OCI-LY1 (cell line): ENCODE measurements at regions not wholly inside any gene's neighbourhood (a gene's known extent, or its start where the extent isn't known, plus 50 kb on each side); places are given as distances from the start of the nearest gene placed in this dataset.

Source experiments
- H2AFZ ChIP-seq: fragments of 200-600 bp; sonication (generic), shearing (Covaris generic); 2 replicates; pipeline ENCODE4 v1.6.0; 2014; ENCODE audit warnings: antibody characterized with exemption, mild to moderate bottlenecking, low read length
- H3F3A ChIP-seq: fragments of 200-600 bp; sonication (generic), shearing (Covaris generic); 2 replicates; pipeline ENCODE4 v1.6.0; 2014; ENCODE audit warnings: mild to moderate bottlenecking, antibody characterized with exemption, low read length, moderate library complexity; ENCODE audit not compliant: insufficient read depth
- H3K27ac ChIP-seq: fragments of 200-600 bp; sonication (generic); 2 replicates; pipeline ENCODE4 v1.5.1; 2014; ENCODE audit warnings: low read length, mixed run types, mild to moderate bottlenecking, low read depth; ENCODE audit not compliant: poor library complexity, severe bottlenecking
- H3K27me3 ChIP-seq: fragments of 200-600 bp; sonication (generic); 2 replicates; pipeline ENCODE4 v1.6.0; 2014; ENCODE audit warnings: antibody characterized with exemption, mild to moderate bottlenecking, low read length, moderate library complexity; ENCODE audit not compliant: insufficient read depth
- H3K36me3 ChIP-seq: fragments of 200-600 bp; sonication (generic); 2 replicates; pipeline ENCODE4 v1.6.1; 2014; ENCODE audit warnings: mild to moderate bottlenecking, antibody characterized with exemption, low read length, moderate library complexity, mixed read lengths; ENCODE audit not compliant: insufficient read depth
- H3K4me1 ChIP-seq: fragments of 200-600 bp; sonication (generic); 2 replicates; pipeline ENCODE4 v1.5.1; 2014; ENCODE audit warnings: mild to moderate bottlenecking, low read length, moderate library complexity; ENCODE audit not compliant: insufficient read depth, severe bottlenecking
- H3K4me2 ChIP-seq: fragments of 200-600 bp; sonication (generic), shearing (Covaris generic); 2 replicates; pipeline ENCODE4 v1.6.1; 2014; ENCODE audit warnings: low read length
- H3K4me3 ChIP-seq: fragments of 200-600 bp; sonication (generic); 2 replicates; pipeline ENCODE4 v1.5.1; 2014; ENCODE audit warnings: low read length, low read depth, mild to moderate bottlenecking, mixed read lengths; ENCODE audit not compliant: poor library complexity, severe bottlenecking
- H3K79me2 ChIP-seq: fragments of 200-600 bp; shearing (Covaris generic); 2 replicates; pipeline ENCODE4 v1.6.1; 2016; ENCODE audit warnings: mixed run types, low read length, mixed read lengths; ENCODE audit not compliant: insufficient read depth
- H3K9ac ChIP-seq: fragments of 200-600 bp; sonication (generic), shearing (Covaris generic); 2 replicates; pipeline ENCODE4 v1.6.1; 2014; ENCODE audit warnings: mild to moderate bottlenecking, low read length, mixed read lengths
- H3K9me2 ChIP-seq: fragments of 200-600 bp; sonication (generic), shearing (Covaris generic); 2 replicates; pipeline ENCODE4 v1.6.1; 2014; ENCODE audit warnings: low read depth, mild to moderate bottlenecking, low read length, mixed read lengths
- H3K9me3 ChIP-seq: fragments of 200-600 bp; shearing (Covaris generic); 2 replicates; pipeline ENCODE4 v1.6.1; 2014; ENCODE audit warnings: low read length, mixed read lengths
- H4K20me1 ChIP-seq: fragments of 200-600 bp; sonication (generic), shearing (Covaris generic); 2 replicates; pipeline ENCODE4 v1.6.0; 2016; ENCODE audit warnings: mild to moderate bottlenecking, low read length; ENCODE audit not compliant: insufficient read depth
- EZH2 ChIP-seq: fragments of 200-600 bp; sonication (generic), shearing (Covaris generic); IDR thresholded peaks from 2 replicates; pipeline ENCODE4 v1.8.0; 2017; ENCODE audit warnings: borderline replicate concordance, mixed run types, mild to moderate bottlenecking, antibody characterized with exemption, low read length, moderate library complexity, mixed read lengths
- TF ChIP-seq, protein P1 (sequence below): fragments of 200-600 bp; sonication (generic), shearing (Covaris generic); IDR thresholded peaks from 2 replicates; pipeline ENCODE4 v1.5.1; 2017; ENCODE audit warnings: mild to moderate bottlenecking, antibody characterized with exemption, low read length, moderate library complexity, mixed read lengths

DNA sequence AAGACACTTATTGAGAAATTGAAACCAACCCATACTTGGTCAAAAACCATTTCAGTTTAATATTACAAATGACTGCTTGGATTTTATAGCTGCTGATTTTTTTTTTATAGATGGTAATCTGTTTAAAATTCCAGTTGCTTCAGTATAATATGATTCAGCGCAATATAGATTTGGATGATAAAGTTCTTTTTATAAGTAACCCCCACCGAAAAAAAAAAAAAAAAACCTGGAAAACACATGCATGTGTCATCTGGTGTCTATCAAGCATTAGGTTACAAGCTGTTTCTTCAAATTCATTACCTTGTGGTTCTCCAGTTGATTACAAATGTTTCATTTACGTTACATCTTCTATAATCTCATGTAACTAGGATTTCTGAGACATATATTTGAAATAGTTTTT, 356.6 kb upstream of the ROBO2 start:
- Histone ChIP-seq H3K27ac (no peak overlapping the region), H3K9me2 (no peaks in the 10 kb centered on the region), H3F3A (no peaks in the 10 kb centered on the region), H3K4me2 (no peak overlapping the region), H3K4me1 (no peaks in the 10 kb centered on the region), H3K36me3 (no peaks in the 10 kb centered on the region), H3K79me2 (no peaks in the 10 kb centered on the region), H3K9ac (no peak overlapping the region), H2AFZ (no peak overlapping the region), H3K27me3 (no peaks in the 10 kb centered on the region), H4K20me1 (no peaks in the 10 kb centered on the region), H3K4me3 (no peak overlapping the region), H3K9me3 (no peaks in the 10 kb centered on the region)
- TF ChIP-seq EZH2: no peak
- TF ChIP-seq, protein P1, sequence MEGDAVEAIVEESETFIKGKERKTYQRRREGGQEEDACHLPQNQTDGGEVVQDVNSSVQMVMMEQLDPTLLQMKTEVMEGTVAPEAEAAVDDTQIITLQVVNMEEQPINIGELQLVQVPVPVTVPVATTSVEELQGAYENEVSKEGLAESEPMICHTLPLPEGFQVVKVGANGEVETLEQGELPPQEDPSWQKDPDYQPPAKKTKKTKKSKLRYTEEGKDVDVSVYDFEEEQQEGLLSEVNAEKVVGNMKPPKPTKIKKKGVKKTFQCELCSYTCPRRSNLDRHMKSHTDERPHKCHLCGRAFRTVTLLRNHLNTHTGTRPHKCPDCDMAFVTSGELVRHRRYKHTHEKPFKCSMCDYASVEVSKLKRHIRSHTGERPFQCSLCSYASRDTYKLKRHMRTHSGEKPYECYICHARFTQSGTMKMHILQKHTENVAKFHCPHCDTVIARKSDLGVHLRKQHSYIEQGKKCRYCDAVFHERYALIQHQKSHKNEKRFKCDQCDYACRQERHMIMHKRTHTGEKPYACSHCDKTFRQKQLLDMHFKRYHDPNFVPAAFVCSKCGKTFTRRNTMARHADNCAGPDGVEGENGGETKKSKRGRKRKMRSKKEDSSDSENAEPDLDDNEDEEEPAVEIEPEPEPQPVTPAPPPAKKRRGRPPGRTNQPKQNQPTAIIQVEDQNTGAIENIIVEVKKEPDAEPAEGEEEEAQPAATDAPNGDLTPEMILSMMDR: no peak

DNA sequence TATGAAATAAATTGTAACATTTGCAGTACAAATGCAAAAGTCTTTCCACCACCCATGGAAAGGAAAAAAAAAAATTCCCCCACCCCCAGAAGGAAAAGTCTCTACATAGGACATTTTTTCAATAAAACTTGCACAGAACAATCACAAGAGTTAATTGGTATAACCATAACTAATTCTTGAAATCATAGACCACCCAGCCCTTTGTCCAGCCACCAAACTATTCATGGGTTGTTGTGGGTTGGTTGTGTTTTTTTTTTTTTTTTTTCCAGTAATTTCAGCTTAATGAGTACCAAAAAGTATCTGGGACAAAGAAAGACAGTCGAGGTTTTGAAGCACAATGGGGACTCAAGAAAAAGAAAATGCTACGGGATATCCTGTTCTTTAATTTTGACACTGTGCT, 355.0 kb upstream of the ROBO2 start:
- Histone ChIP-seq H3K4me2 (no peak overlapping the region), H4K20me1 (no peaks in the 10 kb centered on the region), H3K9me3 (no peaks in the 10 kb centered on the region), H3K27me3 (no peaks in the 10 kb centered on the region), H3F3A (no peaks in the 10 kb centered on the region), H3K4me3 (no peak overlapping the region), H3K4me1 (no peaks in the 10 kb centered on the region), H3K36me3 (no peaks in the 10 kb centered on the region), H3K9ac (no peak overlapping the region), H3K79me2 (no peaks in the 10 kb centered on the region), H2AFZ (no peak overlapping the region), H3K27ac (no peak overlapping the region), H3K9me2 (no peaks in the 10 kb centered on the region)
- TF ChIP-seq, protein P1: no peak
- TF ChIP-seq EZH2: no peak

DNA sequence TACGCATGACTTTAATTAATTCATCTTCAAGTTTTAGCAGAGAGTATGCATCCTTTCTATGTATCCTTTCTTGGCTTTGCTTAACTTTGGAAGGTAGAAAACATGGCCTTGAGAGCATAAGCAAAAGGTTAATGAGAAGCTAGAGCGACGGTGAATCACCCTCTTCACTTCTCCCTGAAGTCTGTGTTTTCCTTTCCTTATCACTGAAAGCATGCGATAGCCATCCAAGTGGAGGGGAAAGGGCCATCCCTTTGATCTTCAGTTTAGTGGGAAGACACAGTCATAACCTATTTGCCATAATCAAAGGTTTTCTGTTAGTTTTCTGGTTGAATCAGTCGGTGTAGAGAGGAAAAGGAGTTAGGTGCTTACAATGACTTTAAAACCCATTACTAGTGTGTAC, 354.0 kb upstream of the ROBO2 start:
- Histone ChIP-seq H3K9ac (no peak overlapping the region), H3K27ac (no peak overlapping the region), H2AFZ (no peak overlapping the region), H3K36me3 (no peaks in the 10 kb centered on the region), H3K4me1 (no peaks in the 10 kb centered on the region), H3K9me2 (no peaks in the 10 kb centered on the region), H3K79me2 (no peaks in the 10 kb centered on the region), H4K20me1 (no peaks in the 10 kb centered on the region), H3K9me3 (no peaks in the 10 kb centered on the region), H3K4me3 (no peak overlapping the region), H3K27me3 (no peaks in the 10 kb centered on the region), H3F3A (no peaks in the 10 kb centered on the region), H3K4me2 (no peak overlapping the region)
- no peak for TF ChIP-seq EZH2
- TF ChIP-seq, protein P1: no peak
